ENCODE measurements at regions not wholly inside any gene's neighbourhood (a gene's known extent, or its start where the extent isn't known, plus 50 kb on each side); places are given as distances from the start of the nearest gene placed in this dataset.

- TF ChIP-seq YY1 (IDR thresholded peaks at IDR 0.05; ENCODE audit: insufficient read depth, insufficient read length) (no peak), ZNF274 (IDR thresholded peaks at IDR 0.05; ENCODE audit: low read depth, low read length) (no peak), SUZ12 (IDR thresholded peaks at IDR 0.05; ENCODE audit: extremely low read depth, insufficient read depth, insufficient read length) (no peak)
These were observed 164.5 kb upstream of the CST7 start for GRCh38 chr20:24784607-24785006.

Measured in NT2/D1 (cell line).